H1 (cell line): ENCODE measurements at regions not wholly inside any gene's neighbourhood (a gene's known extent, or its start where the extent isn't known, plus 50 kb on each side); places are given as distances from the start of the nearest gene placed in this dataset.

Experiments
- CTCF ChIA-PET: fragments of 300-600 bp; sonication (Branson Sonifier 250); formaldehyde crosslinking; loops from one replicate; lab custom pipeline; 2021; ENCODE audit not compliant: partially characterized antibody; lab: Charles Lee
- POLR2A ChIA-PET: fragments of 300-600 bp; sonication (Branson Sonifier 250); formaldehyde crosslinking; loops from one replicate; lab custom pipeline; 2021; ENCODE audit warnings: inconsistent platforms; ENCODE audit not compliant: partially characterized antibody; lab: Charles Lee
- DNase-seq, 2 experiments: peaks; one replicate each; pipeline versions ENCODE4 v3.0.0 to v3.0.0-alpha.2; 2010 to 2022; ENCODE audit warnings: low spot score in 2 of 2, low read depth in 1 of 2, mixed read lengths in 1 of 2
- FAIRE-seq: peaks from 2 replicates; lab custom pipeline; 2011; peaks lifted over from hg19 to GRCh38; lab: Jason Lieb, UNC
- H2AFZ ChIP-seq: 2 replicates; pipeline ENCODE4 v1.8.1; 2012; ENCODE audit warnings: low read length, inconsistent platforms
- H2AK5ac ChIP-seq: 2 replicates; pipeline ENCODE4 v1.6.1; 2013; ENCODE audit warnings: low read depth, low read length
- H2BK120ac ChIP-seq: replicated peaks from 2 replicates; pipeline ENCODE3; 2013; ENCODE audit warnings: low read depth, low read length, inconsistent platforms
- H2BK12ac ChIP-seq: 2 replicates; pipeline ENCODE4 v1.6.1; 2013; ENCODE audit warnings: low read depth, low read length
- H2BK15ac ChIP-seq: 2 replicates; pipeline ENCODE4 v1.6.1; 2013; ENCODE audit warnings: low read length
- H2BK20ac ChIP-seq: 2 replicates; pipeline ENCODE4 v1.6.1; 2013; ENCODE audit warnings: low read length
- H2BK5ac ChIP-seq: 2 replicates; pipeline ENCODE4 v1.6.1; 2013; ENCODE audit warnings: low read depth, low read length
- H3K14ac ChIP-seq: 2 replicates; pipeline ENCODE4 v1.6.1; 2013; ENCODE audit warnings: inconsistent platforms; ENCODE audit not compliant: insufficient read length
- H3K18ac ChIP-seq: 2 replicates; pipeline ENCODE4 v1.6.1; 2013; ENCODE audit warnings: low read length; ENCODE audit errors: extremely low read depth
- H3K23ac ChIP-seq: 2 replicates; pipeline ENCODE4 v1.6.1; 2013; ENCODE audit warnings: inconsistent platforms; ENCODE audit not compliant: insufficient read length
- H3K23me2 ChIP-seq: 2 replicates; pipeline ENCODE4 v1.6.1; 2013; ENCODE audit warnings: low read depth, low read length
- H3K27ac ChIP-seq: 2 replicates; pipeline ENCODE4 v1.6.1; 2011; ENCODE audit warnings: low read depth, low read length, inconsistent platforms
- H3K27me3 ChIP-seq, 4 experiments: replicated peaks in 1 of 4; 1 replicate in 1 of 4; 2 replicates in 3 of 4; pipeline versions ENCODE4 v1.6.1 to v1.8.1; 2011 to 2013; ENCODE audit warnings: low read length in 3 of 4, mild to moderate bottlenecking in 3 of 4, inconsistent platforms in 2 of 4, mixed read lengths in 2 of 4, moderate library complexity in 1 of 4; ENCODE audit not compliant: control insufficient read depth in 3 of 4, insufficient read depth in 3 of 4; ENCODE audit errors: extremely low read depth in 1 of 4
- H3K36me3 ChIP-seq, 4 experiments: 2 replicates each; pipeline versions ENCODE4 v1.6.1 to v1.8.1; 2011 to 2013; ENCODE audit warnings: mild to moderate bottlenecking in 4 of 4, low read length in 3 of 4, moderate library complexity in 2 of 4, control low read depth in 1 of 4, inconsistent platforms in 1 of 4; ENCODE audit not compliant: insufficient read depth in 4 of 4, control insufficient read depth in 2 of 4
- H3K4ac ChIP-seq: replicated peaks from 2 replicates; pipeline ENCODE3; 2013; ENCODE audit warnings: low read length, low read depth, mixed read lengths, inconsistent platforms; ENCODE audit not compliant: insufficient read length
- H3K4me1 ChIP-seq, 4 experiments: replicated peaks in 1 of 4; 1 replicate in 1 of 4; 2 replicates in 3 of 4; pipeline versions ENCODE4 v1.6.1 to v1.8.1; 2011 to 2013; ENCODE audit warnings: low read length in 3 of 4, inconsistent platforms in 2 of 4, mixed read lengths in 1 of 4; ENCODE audit not compliant: insufficient read depth in 4 of 4, control insufficient read depth in 3 of 4
- H3K4me2 ChIP-seq, 2 experiments: 2 replicates each; pipeline versions ENCODE4 v1.6.1 to v1.8.1; 2011 to 2013; ENCODE audit warnings: low read depth in 2 of 2, low read length in 2 of 2, control low read depth in 1 of 2, inconsistent platforms in 1 of 2, mild to moderate bottlenecking in 1 of 2; ENCODE audit not compliant: insufficient read depth in 1 of 2
- H3K4me3 ChIP-seq, 4 experiments: fragments of 200-600, 300-600 bp in 1 of 4; sonication (generic), shearing (Covaris generic), sonication (Bioruptor Twin) in 1 of 4; 2 replicates each; pipeline versions ENCODE4 v1.5.1 to v1.8.1; 2011 to 2016; ENCODE audit warnings: low read length in 4 of 4, low read depth in 3 of 4, control low read depth in 2 of 4, inconsistent platforms in 2 of 4, mild to moderate bottlenecking in 2 of 4, mixed read lengths in 1 of 4, moderate library complexity in 1 of 4; ENCODE audit not compliant: insufficient read depth in 2 of 4; ENCODE audit errors: extremely low read depth in 1 of 4
- H3K56ac ChIP-seq: replicated peaks from 2 replicates; pipeline ENCODE3; 2013; ENCODE audit warnings: low read depth, mild to moderate bottlenecking, mixed read lengths, low read length, inconsistent platforms; ENCODE audit not compliant: insufficient read length
- H3K79me1 ChIP-seq: 2 replicates; pipeline ENCODE4 v1.6.1; 2013; ENCODE audit warnings: low read depth, low read length, control low read depth
- H3K79me2 ChIP-seq, 2 experiments: 2 replicates each; pipeline versions ENCODE4 v1.6.1 to v1.8.1; 2012 to 2013; ENCODE audit warnings: low read length in 2 of 2, mild to moderate bottlenecking in 2 of 2, inconsistent platforms in 1 of 2; ENCODE audit not compliant: insufficient read depth in 2 of 2, control insufficient read depth in 1 of 2
- H3K9ac ChIP-seq, 4 experiments: replicated peaks in 1 of 4; 1 replicate in 1 of 4; 2 replicates in 3 of 4; pipeline versions ENCODE4 v1.6.1 to v1.8.1; 2011 to 2013; ENCODE audit warnings: low read depth in 3 of 4, low read length in 3 of 4, control low read depth in 2 of 4, mild to moderate bottlenecking in 2 of 4, moderate library complexity in 2 of 4, inconsistent platforms in 1 of 4; ENCODE audit errors: extremely low read depth in 1 of 4
- H3K9me3 ChIP-seq, 2 experiments: 2 replicates each; pipeline versions ENCODE4 v1.6.1 to v1.8.1; 2012 to 2013; ENCODE audit warnings: mild to moderate bottlenecking in 2 of 2, moderate library complexity in 2 of 2, control low read depth in 1 of 2, inconsistent platforms in 1 of 2, low read depth in 1 of 2, low read length in 1 of 2, mixed read lengths in 1 of 2; ENCODE audit not compliant: insufficient read depth in 2 of 2
- H4K20me1 ChIP-seq, 2 experiments: replicated peaks in 1 of 2; 2 replicates each; pipeline versions ENCODE3 to v1.8.1; 2011 to 2013; ENCODE audit warnings: inconsistent platforms in 2 of 2, low read length in 2 of 2, mild to moderate bottlenecking in 1 of 2; ENCODE audit not compliant: insufficient read depth in 2 of 2, control insufficient read depth in 1 of 2
- H4K5ac ChIP-seq: 2 replicates; pipeline ENCODE4 v1.6.1; 2013; ENCODE audit warnings: low read length, low read depth, mixed read lengths, inconsistent platforms; ENCODE audit not compliant: insufficient read length
- H4K8ac ChIP-seq: 2 replicates; pipeline ENCODE4 v1.8.0; 2013; ENCODE audit warnings: mild to moderate bottlenecking, moderate library complexity, low read length, inconsistent platforms; ENCODE audit not compliant: insufficient read depth; ENCODE audit errors: extremely low read depth
- H4K91ac ChIP-seq: replicated peaks from 2 replicates; pipeline ENCODE3; 2013; ENCODE audit warnings: low read length, mixed read lengths, inconsistent platforms; ENCODE audit not compliant: insufficient read length
- BRCA1 ChIP-seq: IDR thresholded peaks from 2 replicates; pipeline ENCODE4 v1.6.1; 2012; ENCODE audit warnings: low read depth, low read length, improper control_type of control experiment
- FOSL1 ChIP-seq: IDR thresholded peaks from 2 replicates; pipeline ENCODE4 v1.6.1; 2011; ENCODE audit warnings: mild to moderate bottlenecking, low read depth, low read length, moderate library complexity; ENCODE audit not compliant: insufficient read depth
- HDAC6 ChIP-seq: IDR thresholded peaks from one replicate; pipeline ENCODE4 v1.7.1; 2012; ENCODE audit warnings: low read depth, mild to moderate bottlenecking, inconsistent platforms, low read length, moderate library complexity
- JUN ChIP-seq: IDR thresholded peaks from 2 replicates; pipeline ENCODE4 v1.6.1; 2011; ENCODE audit warnings: low read depth, mild to moderate bottlenecking, improper control_type of control experiment, low read length
- KDM4A ChIP-seq: IDR thresholded peaks from one replicate; pipeline ENCODE4 v1.7.1; 2012; ENCODE audit warnings: low read depth, mild to moderate bottlenecking, moderate library complexity, low read length, inconsistent platforms; ENCODE audit not compliant: severe bottlenecking
- RXRA ChIP-seq: IDR thresholded peaks from 2 replicates; pipeline ENCODE4 v1.6.1; 2011; ENCODE audit warnings: low read depth, mild to moderate bottlenecking, low read length, moderate library complexity; ENCODE audit not compliant: insufficient read depth
- SIX5 ChIP-seq: IDR thresholded peaks from 2 replicates; pipeline ENCODE4 v1.6.1; 2011; ENCODE audit warnings: mild to moderate bottlenecking, low read depth, low read length
- SRF ChIP-seq: IDR thresholded peaks from 2 replicates; pipeline ENCODE4 v1.6.1; 2011; ENCODE audit warnings: mild to moderate bottlenecking, low read depth, low read length, moderate library complexity
- WGBS, 2 experiments: shearing (Covaris generic) in 1 of 2; methylation state at CpG; one replicate each; pipeline versions ENCODE4 v1.1.6 to v1.1.7; 2013 to 2015; ENCODE audit warnings: low lambda C conversion rate in 2 of 2, mixed read lengths in 2 of 2, inconsistent platforms in 1 of 2, low coverage in 1 of 2, missing lambda C conversion rate in 1 of 2; ENCODE audit not compliant: insufficient replicate concordance in 2 of 2, insufficient coverage in 1 of 2, insufficient read length in 1 of 2; ENCODE audit errors: extremely low coverage in 1 of 2, missing lambda C conversion rate in 1 of 2; 5-methylcytosine and 5-hydroxymethylcytosine counted together

DNA sequence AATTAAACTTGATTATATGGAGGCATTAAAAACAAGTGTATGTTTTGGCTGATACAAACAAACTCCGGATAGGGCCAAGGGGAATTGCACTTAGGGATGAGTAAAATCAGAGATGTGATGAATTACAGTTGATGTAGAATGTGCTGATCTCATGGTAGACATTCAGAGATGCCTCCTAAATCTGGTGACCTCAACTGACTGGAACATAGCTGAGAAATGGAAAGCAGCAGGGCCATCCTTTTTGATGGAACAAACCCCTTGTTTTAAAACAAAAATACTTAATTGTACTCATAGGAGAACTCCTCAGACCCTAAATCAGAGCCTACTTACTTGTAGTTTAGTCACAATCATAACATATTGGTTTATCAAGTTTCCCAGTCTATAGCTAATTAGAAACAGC lies 122.8 kb downstream of the C12orf75 start:
- ChIA-PET POLR2A (no interaction called here), CTCF (no interaction called here)
- Histone ChIP-seq H3K27me3 (no peaks in the 10 kb centered on the region), H3K4ac (no peak overlapping the region), H3K23me2 (0 out of 2 replicates have a peak, but pooled peaks cover under 1% of the 10 kb centered on the region), H2BK120ac (no peak overlapping the region), H3K79me2 (no peaks in the 10 kb centered on the region), H4K20me1 (no peaks in the 10 kb centered on the region), H3K9me3 (no peaks in the 10 kb centered on the region), H3K4me3 (no peak overlapping the region), H2BK20ac (no peak overlapping the region), H4K5ac (no peak overlapping the region), H2AK5ac (no peak overlapping the region), H2BK5ac (no peak overlapping the region), H3K27ac (no peak overlapping the region), H3K4me2 (no peak overlapping the region), H3K56ac (no peak overlapping the region), H2AFZ (no peak overlapping the region), H3K14ac (no peak overlapping the region), H3K79me1 (no peaks in the 10 kb centered on the region), H4K8ac (no peak overlapping the region), H3K36me3 (no peaks in the 10 kb centered on the region), H3K9ac (no peak overlapping the region), H3K18ac (no peak overlapping the region), H2BK15ac (no peak overlapping the region), H3K4me1 (no peaks in the 10 kb centered on the region), H3K23ac (no peak overlapping the region), H4K91ac (no peak overlapping the region), H2BK12ac (no peak overlapping the region)
- DNase-seq (no peak), FAIRE-seq (no peak)
- TF ChIP-seq RXRA: no peak
- TF ChIP-seq BRCA1: no peak
- no peak for TF ChIP-seq HDAC6
- no peak for TF ChIP-seq FOSL1
- no peak for TF ChIP-seq SRF
- no peak for TF ChIP-seq SIX5
- no peak for TF ChIP-seq KDM4A
- no peak for TF ChIP-seq JUN
- 100% methylated on average over 1 of the region's 1 CpG; no CpG with 5 or more reads in 1 of the 2 experiments for WGBS, 2 experiments
